Calu3 (cell line): ENCODE measurements at regions not wholly inside any gene's neighbourhood (a gene's known extent, or its start where the extent isn't known, plus 50 kb on each side); places are given as distances from the start of the nearest gene placed in this dataset.

Experiments used
- BruUV-seq: library from RNA; stranded (reverse); fragments of 400-500 nt; replicated peaks from 2 replicates; lab custom pipeline; 2021; lab: Mats Ljungman, UMichigan
- CTCF ChIA-PET: fragments of 300-600 bp; sonication (Branson Sonifier 250); formaldehyde crosslinking; loops from one replicate; lab custom pipeline; 2022; ENCODE audit warnings: antibody characterized with exemption; lab: Charles Lee
- DNase-seq: peaks from one replicate; pipeline ENCODE4 v3.0.0; 2022
- H3K27ac Mint-ChIP-seq: one replicate; pipeline ENCODE4 v1.8.0; 2022; ENCODE audit warnings: mixed read lengths; ENCODE audit not compliant: unreplicated experiment
- H3K27me3 Mint-ChIP-seq: one replicate; pipeline ENCODE4 v1.8.0; 2022; ENCODE audit warnings: mixed read lengths; ENCODE audit not compliant: unreplicated experiment
- H3K36me3 Mint-ChIP-seq: one replicate; pipeline ENCODE4 v1.8.0; 2022; ENCODE audit warnings: mild to moderate bottlenecking, moderate library complexity, mixed read lengths; ENCODE audit not compliant: insufficient read depth, unreplicated experiment
- H3K4me1 Mint-ChIP-seq: one replicate; pipeline ENCODE4 v1.8.0; 2022; ENCODE audit warnings: mild to moderate bottlenecking, low read depth, mixed read lengths; ENCODE audit not compliant: unreplicated experiment
- H3K4me3 Mint-ChIP-seq: one replicate; pipeline ENCODE4 v1.8.0; 2022; ENCODE audit warnings: mild to moderate bottlenecking, low read depth, moderate library complexity, mixed read lengths; ENCODE audit not compliant: unreplicated experiment
- H3K9me3 Mint-ChIP-seq: one replicate; pipeline ENCODE4 v1.8.0; 2022; ENCODE audit warnings: low read depth, mixed read lengths; ENCODE audit not compliant: unreplicated experiment
- intact Hi-C: fragments of 100-400 bp; cut with micrococcal nuclease; formaldehyde crosslinking; loops from one replicate; pipeline ENCODE4 v1.10.0; 2022; ENCODE audit not compliant: unreplicated experiment
- TF ChIP-seq, protein P1 (sequence below): fragments of 200-600 bp; IDR thresholded peaks from one replicate; pipeline ENCODE4 v1.8.0; 2022; ENCODE audit warnings: antibody characterized with exemption; ENCODE audit not compliant: unreplicated experiment

DNA sequence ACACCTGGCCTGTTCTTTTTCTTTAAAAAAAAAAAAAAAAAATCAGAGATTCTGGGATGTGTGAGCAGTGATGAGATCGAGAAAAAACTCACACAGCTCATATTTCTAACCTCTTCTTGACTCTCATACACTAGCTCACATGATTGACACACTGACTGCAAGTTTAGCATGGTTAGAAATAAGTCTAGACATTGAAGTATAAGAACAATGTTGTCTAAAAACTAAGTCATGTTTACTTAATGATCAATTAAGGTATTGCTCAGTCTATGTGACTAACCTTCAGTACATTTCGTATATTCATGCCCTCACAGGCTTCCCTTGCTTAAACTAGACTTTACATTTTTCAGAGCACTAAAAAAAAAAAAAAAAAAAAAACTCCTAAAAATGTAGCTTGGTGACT is 775.1 kb downstream of the GATA3 start:
- Mint-ChIP-seq H3K27ac (peak overlapping the region; percentile 74), H3K9me3 (no peaks in the 10 kb centered on the region), H3K4me1 (peaks cover 8% of the 10 kb centered on the region), H3K36me3 (peaks cover 5% of the 10 kb centered on the region), H3K27me3 (no peaks in the 10 kb centered on the region), H3K4me3 (no peak overlapping the region)
- DNase-seq = no peak
- intact Hi-C loops = no loop called here
- TF ChIP-seq, protein P1, sequence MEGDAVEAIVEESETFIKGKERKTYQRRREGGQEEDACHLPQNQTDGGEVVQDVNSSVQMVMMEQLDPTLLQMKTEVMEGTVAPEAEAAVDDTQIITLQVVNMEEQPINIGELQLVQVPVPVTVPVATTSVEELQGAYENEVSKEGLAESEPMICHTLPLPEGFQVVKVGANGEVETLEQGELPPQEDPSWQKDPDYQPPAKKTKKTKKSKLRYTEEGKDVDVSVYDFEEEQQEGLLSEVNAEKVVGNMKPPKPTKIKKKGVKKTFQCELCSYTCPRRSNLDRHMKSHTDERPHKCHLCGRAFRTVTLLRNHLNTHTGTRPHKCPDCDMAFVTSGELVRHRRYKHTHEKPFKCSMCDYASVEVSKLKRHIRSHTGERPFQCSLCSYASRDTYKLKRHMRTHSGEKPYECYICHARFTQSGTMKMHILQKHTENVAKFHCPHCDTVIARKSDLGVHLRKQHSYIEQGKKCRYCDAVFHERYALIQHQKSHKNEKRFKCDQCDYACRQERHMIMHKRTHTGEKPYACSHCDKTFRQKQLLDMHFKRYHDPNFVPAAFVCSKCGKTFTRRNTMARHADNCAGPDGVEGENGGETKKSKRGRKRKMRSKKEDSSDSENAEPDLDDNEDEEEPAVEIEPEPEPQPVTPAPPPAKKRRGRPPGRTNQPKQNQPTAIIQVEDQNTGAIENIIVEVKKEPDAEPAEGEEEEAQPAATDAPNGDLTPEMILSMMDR = no peak
- CTCF ChIA-PET = interaction anchor here (0.6 to 1.1 kb wide), 5 partner anchors 11 to 368 kb away, joined by 3 to 8 read pairs (median 4); no protein-coding TSS in a partner anchor
- no TSS peak for BruUV-seq

DNA sequence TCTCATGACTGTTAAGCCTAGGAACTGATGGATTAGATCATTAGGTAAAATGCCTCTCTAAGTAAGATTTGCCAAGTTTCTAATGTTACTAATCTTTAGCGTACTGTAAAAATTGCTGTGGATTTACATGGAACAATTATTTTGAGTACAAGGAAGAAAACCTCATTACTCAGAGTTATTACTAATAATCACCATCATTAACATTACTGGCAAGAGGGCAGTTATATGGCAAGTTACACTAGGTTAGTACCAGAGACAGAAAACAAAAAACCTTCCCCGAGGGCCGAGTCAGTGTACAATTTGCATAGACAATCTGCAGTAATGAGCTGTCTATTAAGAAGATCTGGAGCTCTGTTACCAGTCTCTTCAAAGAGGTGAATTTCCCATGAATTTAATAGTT is 775.6 kb downstream of the GATA3 start:
- TF ChIP-seq, protein P1 = no peak
- Mint-ChIP-seq H3K36me3 (peaks cover 5% of the 10 kb centered on the region), H3K4me3 (no peak overlapping the region), H3K27ac (no peak overlapping the region), H3K9me3 (no peaks in the 10 kb centered on the region), H3K27me3 (no peaks in the 10 kb centered on the region), H3K4me1 (peaks cover 8% of the 10 kb centered on the region)
- CTCF ChIA-PET = interaction anchor here (0.6 to 1.1 kb wide), 3 partner anchors 11 to 368 kb away, joined by 3 to 8 read pairs (median 4); no protein-coding TSS in a partner anchor
- intact Hi-C loops = no loop called here
- BruUV-seq = no TSS peak
- DNase-seq = no peak

DNA sequence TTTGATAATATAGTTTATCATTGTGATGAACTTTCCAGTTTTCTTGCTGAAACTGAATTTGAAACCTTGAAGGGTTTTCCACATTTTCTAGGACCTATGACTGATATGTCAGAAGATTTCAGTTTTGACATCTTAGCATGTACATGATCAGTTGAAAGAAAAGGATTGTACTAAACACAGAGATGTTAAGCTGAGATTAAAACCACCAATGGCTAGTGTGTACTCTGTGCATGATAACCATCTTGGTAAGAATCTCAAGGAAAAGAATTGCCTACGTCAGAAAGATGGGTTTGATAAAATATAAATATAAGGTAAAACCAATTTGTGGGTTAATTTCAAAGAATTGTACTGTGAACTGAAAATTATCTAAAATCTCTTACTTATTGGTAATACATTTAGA is 776.4 kb downstream of the GATA3 start:
- H3K36me3 Mint-ChIP-seq = peaks cover 5% of the 10 kb centered on the region
- BruUV-seq = no TSS peak
- TF ChIP-seq, protein P1 = no peak
- H3K4me3 Mint-ChIP-seq = no peak overlapping the region
- CTCF ChIA-PET = interaction anchor here (1.1 kb wide), 1 partner anchor 84 kb away, joined by 3 read pairs; no protein-coding TSS in a partner anchor
- no peak overlapping the region for H3K27ac Mint-ChIP-seq
- DNase-seq = no peak
- no peaks in the 10 kb centered on the region for H3K27me3 Mint-ChIP-seq
- H3K4me1 Mint-ChIP-seq = peaks cover 8% of the 10 kb centered on the region
- H3K9me3 Mint-ChIP-seq = no peaks in the 10 kb centered on the region
- intact Hi-C loops = no loop called here

DNA sequence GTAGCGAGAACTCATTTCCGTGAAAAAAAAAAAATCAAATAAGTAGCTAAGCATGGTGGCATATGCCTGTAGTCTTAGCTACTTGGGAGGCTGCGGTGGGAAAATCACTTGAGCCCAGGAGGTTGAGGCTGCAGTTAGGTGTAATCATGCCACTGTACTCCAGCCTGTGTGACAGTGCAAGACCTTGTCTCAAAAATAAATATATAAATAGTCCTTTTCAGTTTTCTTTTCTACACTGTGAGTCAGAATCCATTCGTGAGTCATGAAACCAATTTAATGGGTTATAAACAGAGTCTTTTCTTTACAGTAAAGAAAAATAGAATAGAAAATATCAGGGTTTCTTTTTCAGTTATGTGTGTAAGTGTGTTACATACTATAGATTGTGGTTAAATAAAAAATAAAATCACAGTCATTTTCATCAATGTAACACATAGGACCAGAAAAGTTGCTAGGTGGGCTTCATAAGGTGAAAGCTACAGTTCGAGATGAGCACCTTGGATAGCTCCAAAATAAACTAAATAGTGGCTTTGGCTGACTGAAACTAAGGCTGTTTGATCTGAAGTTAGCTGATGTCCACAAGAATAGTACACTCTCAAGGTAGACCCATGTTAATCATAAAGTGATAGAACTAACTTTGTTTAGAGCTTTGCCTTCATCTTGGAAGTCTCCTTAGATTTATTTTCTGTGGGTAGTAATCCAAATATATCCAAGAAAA is 781.1 kb downstream of the GATA3 start:
- BruUV-seq = no TSS peak
- Mint-ChIP-seq H3K36me3 (no peaks in the 10 kb centered on the region), H3K4me3 (no peak overlapping the region), H3K27ac (no peak overlapping the region), H3K4me1 (no peaks in the 10 kb centered on the region), H3K27me3 (no peaks in the 10 kb centered on the region), H3K9me3 (no peaks in the 10 kb centered on the region)
- CTCF ChIA-PET = no interaction called here
- no peak for DNase-seq
- TF ChIP-seq, protein P1 = no peak
- intact Hi-C loops = no loop called here
